Fibroblast of lung (primary cell): ENCODE measurements at regions not wholly inside any gene's neighbourhood (a gene's known extent, or its start where the extent isn't known, plus 50 kb on each side); places are given as distances from the start of the nearest gene placed in this dataset.

Experiments
- DNase-seq, 2 donors: peaks; one replicate each; pipeline versions ENCODE4 v3.0.0 to v3.0.0-alpha.2; 2010; ENCODE audit warnings: low read depth in 2 of 2
- H2AFZ ChIP-seq: 2 replicates; pipeline ENCODE4 v1.5.1; 2012; ENCODE audit warnings: low read length, control low read depth, inconsistent platforms
- H3K27ac ChIP-seq: 2 replicates; pipeline ENCODE4 v1.5.1; 2011; ENCODE audit warnings: low read length, control low read depth; ENCODE audit not compliant: insufficient read depth
- H3K27me3 ChIP-seq: 2 replicates; pipeline ENCODE4 v1.5.1; 2011; ENCODE audit warnings: mild to moderate bottlenecking, low read length; ENCODE audit not compliant: control insufficient read depth, insufficient read depth
- H3K36me3 ChIP-seq: 2 replicates; pipeline ENCODE4 v1.5.1; 2011; ENCODE audit warnings: low read length; ENCODE audit not compliant: control insufficient read depth, insufficient read depth
- H3K4me1 ChIP-seq: 2 replicates; pipeline ENCODE4 v1.5.1; 2011; ENCODE audit warnings: low read length; ENCODE audit not compliant: control insufficient read depth, insufficient read depth; ENCODE audit errors: extremely low read depth
- H3K4me2 ChIP-seq: 2 replicates; pipeline ENCODE4 v1.5.1; 2011; ENCODE audit warnings: low read length, control low read depth; ENCODE audit not compliant: insufficient read depth; ENCODE audit errors: extremely low read depth
- H3K4me3 ChIP-seq, 4 experiments: fragments of 200-600 bp in 1 of 4; sonication (generic) in 1 of 4; replicated peaks in 1 of 4; 2 replicates each; pipeline ENCODE4 v1.5.1; 2011 to 2016; ENCODE audit warnings: low read length in 4 of 4, low read depth in 3 of 4, mild to moderate bottlenecking in 3 of 4, control low read depth in 2 of 4, inconsistent platforms in 1 of 4, mixed read lengths in 1 of 4; ENCODE audit not compliant: insufficient read depth in 1 of 4; ENCODE audit errors: control extremely low read depth in 1 of 4
- H3K79me2 ChIP-seq: 2 replicates; pipeline ENCODE4 v1.5.1; 2012; ENCODE audit warnings: mild to moderate bottlenecking, low read length, inconsistent platforms; ENCODE audit not compliant: control insufficient read depth, insufficient read depth
- H3K9ac ChIP-seq: 2 replicates; pipeline ENCODE4 v1.5.1; 2011; ENCODE audit warnings: mild to moderate bottlenecking, low read length, control low read depth; ENCODE audit not compliant: insufficient read depth
- H3K9me3 ChIP-seq: 2 replicates; pipeline ENCODE4 v1.5.1; 2012; ENCODE audit warnings: low read depth, low read length; ENCODE audit not compliant: control insufficient read depth, insufficient read depth
- H4K20me1 ChIP-seq: 2 replicates; pipeline ENCODE4 v1.5.1; 2011; ENCODE audit warnings: low read length; ENCODE audit not compliant: control insufficient read depth, insufficient read depth; ENCODE audit errors: extremely low read depth
- EZH2 ChIP-seq: IDR thresholded peaks from 2 replicates; pipeline ENCODE4 v1.5.1; 2012; ENCODE audit warnings: low read length, control low read depth, mild to moderate bottlenecking; ENCODE audit errors: missing control alignments
- TF ChIP-seq, protein P1 (sequence below), 2 donors: IDR thresholded peaks in 1 of 2; conservative IDR thresholded peaks in 1 of 2; 1 replicate in 1 of 2; 2 replicates in 1 of 2; pipeline ENCODE4 v1.5.1; 2011 to 2012; ENCODE audit warnings: low read length in 2 of 2, control low read depth in 1 of 2, inconsistent platforms in 1 of 2, low read depth in 1 of 2, mild to moderate bottlenecking in 1 of 2

DNA sequence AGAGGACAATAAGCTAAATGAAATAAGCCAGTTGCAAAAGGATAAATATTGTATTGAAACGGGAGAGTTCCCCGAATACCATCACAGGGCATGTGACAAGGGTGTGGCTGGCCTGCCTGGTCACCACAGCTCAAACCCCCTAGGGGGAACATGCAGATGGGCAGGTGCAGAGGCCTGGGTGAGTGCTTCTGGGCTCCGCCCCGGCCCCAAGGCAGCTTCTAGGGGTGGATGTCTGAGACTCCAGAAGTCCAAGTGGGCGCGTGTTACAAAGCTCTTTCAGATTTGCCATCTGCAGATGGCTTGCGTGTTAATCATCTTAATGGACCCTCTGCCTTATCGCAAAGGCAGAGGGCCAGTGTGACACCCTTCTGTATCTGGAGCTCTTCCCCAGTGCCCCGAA, 559.2 kb upstream of the IMPG1 start:
- Histone ChIP-seq H3K4me1 (no peaks in the 10 kb centered on the region), H2AFZ (no peak overlapping the region), H3K27me3 (no peaks in the 10 kb centered on the region), H3K27ac (no peak overlapping the region), H4K20me1 (no peaks in the 10 kb centered on the region), H3K4me3 (no peak overlapping the region), H3K36me3 (no peaks in the 10 kb centered on the region), H3K79me2 (no peaks in the 10 kb centered on the region), H3K4me2 (no peak overlapping the region), H3K9ac (no peak overlapping the region), H3K9me3 (no peaks in the 10 kb centered on the region)
- no peak for DNase-seq
- no peak for TF ChIP-seq EZH2

DNA sequence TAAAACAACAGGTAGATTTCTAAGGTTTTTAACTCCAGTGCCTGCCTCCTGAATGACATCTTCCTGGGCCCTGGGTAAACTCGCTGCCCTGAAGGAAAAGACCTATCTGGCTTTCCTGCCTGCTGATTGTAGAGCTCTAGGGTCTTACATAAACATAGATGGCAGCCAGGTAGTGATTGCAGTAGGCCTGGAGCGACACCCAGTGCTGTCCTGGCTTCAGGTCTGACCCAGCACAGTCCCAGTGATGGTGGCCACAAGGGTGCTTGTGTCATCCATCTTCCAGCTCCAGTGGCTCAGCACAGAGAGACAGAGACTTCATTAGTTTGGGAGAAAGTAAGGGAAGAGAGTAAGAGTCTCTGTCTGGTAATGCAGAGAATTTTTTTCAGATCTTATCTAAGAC, 542.9 kb upstream of the IMPG1 start:
- H3K4me1 ChIP-seq, result no peaks in the 10 kb centered on the region
- H2AFZ ChIP-seq, result no peak overlapping the region
- no peaks in the 10 kb centered on the region for H3K9me3 ChIP-seq
- no peaks in the 10 kb centered on the region for H3K36me3 ChIP-seq
- no peak overlapping the region for H3K4me2 ChIP-seq
- DNase-seq, result no peak
- no peak overlapping the region for H3K9ac ChIP-seq
- H4K20me1 ChIP-seq, result no peaks in the 10 kb centered on the region
- no peaks in the 10 kb centered on the region for H3K79me2 ChIP-seq
- TF ChIP-seq, protein P1, sequence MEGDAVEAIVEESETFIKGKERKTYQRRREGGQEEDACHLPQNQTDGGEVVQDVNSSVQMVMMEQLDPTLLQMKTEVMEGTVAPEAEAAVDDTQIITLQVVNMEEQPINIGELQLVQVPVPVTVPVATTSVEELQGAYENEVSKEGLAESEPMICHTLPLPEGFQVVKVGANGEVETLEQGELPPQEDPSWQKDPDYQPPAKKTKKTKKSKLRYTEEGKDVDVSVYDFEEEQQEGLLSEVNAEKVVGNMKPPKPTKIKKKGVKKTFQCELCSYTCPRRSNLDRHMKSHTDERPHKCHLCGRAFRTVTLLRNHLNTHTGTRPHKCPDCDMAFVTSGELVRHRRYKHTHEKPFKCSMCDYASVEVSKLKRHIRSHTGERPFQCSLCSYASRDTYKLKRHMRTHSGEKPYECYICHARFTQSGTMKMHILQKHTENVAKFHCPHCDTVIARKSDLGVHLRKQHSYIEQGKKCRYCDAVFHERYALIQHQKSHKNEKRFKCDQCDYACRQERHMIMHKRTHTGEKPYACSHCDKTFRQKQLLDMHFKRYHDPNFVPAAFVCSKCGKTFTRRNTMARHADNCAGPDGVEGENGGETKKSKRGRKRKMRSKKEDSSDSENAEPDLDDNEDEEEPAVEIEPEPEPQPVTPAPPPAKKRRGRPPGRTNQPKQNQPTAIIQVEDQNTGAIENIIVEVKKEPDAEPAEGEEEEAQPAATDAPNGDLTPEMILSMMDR (conservative IDR thresholded peaks at IDR 0.05 in 1 of 2, IDR thresholded peaks at IDR 0.05 in 1 of 2; ENCODE audit: low read depth in 1 of 2, low read length in 2 of 2), result no peak
- TF ChIP-seq EZH2, result no peak
- H3K4me3 ChIP-seq, result no peak overlapping the region
- no peak overlapping the region for H3K27ac ChIP-seq
- H3K27me3 ChIP-seq, result no peaks in the 10 kb centered on the region

DNA sequence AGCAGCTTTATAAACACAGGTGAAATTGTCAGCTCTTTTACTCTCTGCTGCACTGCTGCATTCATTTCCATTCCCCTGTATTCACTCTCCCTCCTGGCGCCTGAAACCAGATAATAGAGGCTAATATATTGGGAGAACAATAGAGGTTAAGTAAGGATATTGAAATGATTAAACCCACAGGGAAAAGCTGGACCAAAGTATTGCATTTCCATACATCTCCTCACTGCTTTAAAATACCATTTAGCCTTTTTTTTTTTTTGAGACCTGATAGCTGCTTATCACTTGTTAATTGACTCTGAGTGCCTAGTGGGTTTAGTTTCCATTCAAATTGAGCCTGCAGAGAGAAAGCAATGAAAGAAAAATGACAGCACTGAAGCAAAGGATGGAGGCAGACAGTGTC, 540.5 kb upstream of the IMPG1 start:
- Histone ChIP-seq H3K4me3 (no peak overlapping the region), H3K79me2 (no peaks in the 10 kb centered on the region), H3K9ac (no peak overlapping the region), H2AFZ (no peak overlapping the region), H3K9me3 (no peaks in the 10 kb centered on the region), H3K36me3 (no peaks in the 10 kb centered on the region), H4K20me1 (no peaks in the 10 kb centered on the region), H3K4me1 (no peaks in the 10 kb centered on the region), H3K27ac (no peak overlapping the region), H3K27me3 (no peaks in the 10 kb centered on the region), H3K4me2 (no peak overlapping the region)
- no peak for TF ChIP-seq EZH2
- TF ChIP-seq, protein P1 (conservative IDR thresholded peaks at IDR 0.05 in 1 of 2, IDR thresholded peaks at IDR 0.05 in 1 of 2; ENCODE audit: low read depth in 1 of 2, low read length in 2 of 2), result no peak
- DNase-seq, result no peak
